SK-N-SH (cell line): ENCODE measurements at regions not wholly inside any gene's neighbourhood (a gene's known extent, or its start where the extent isn't known, plus 50 kb on each side); places are given as distances from the start of the nearest gene placed in this dataset.

Experiments
- CTCF ChIA-PET: fragments of 300-600, 350-600 bp; formaldehyde crosslinking; extraction: SDS; loops from one replicate; lab custom pipeline; 2021; lab: Yijun Ruan, JAX
- POLR2A ChIA-PET: fragments of 350-600 bp; sonication (Branson Sonifier 250); formaldehyde crosslinking; extraction: SDS; loops from one replicate; lab custom pipeline; 2020; ENCODE audit warnings: antibody characterized with exemption, inconsistent platforms; lab: Yijun Ruan, JAX
- DNase-seq: peaks from one replicate; pipeline ENCODE4 v3.0.0; 2012
- H2AFZ ChIP-seq: fragments of 200-600 bp; sonication (generic); 2 replicates; pipeline ENCODE4 v1.8.1; 2016; ENCODE audit warnings: antibody characterized with exemption, mild to moderate bottlenecking, low read depth
- H3F3A ChIP-seq: fragments of 200-600 bp; sonication (generic); replicated peaks from 2 replicates; pipeline ENCODE3; 2016; ENCODE audit warnings: antibody characterized with exemption, mild to moderate bottlenecking; ENCODE audit not compliant: insufficient read depth
- H3K27ac ChIP-seq, 2 experiments: fragments of 200-500 bp in 1 of 2; fragments of 200-600 bp in 1 of 2; sonication (Bioruptor generic) in 1 of 2; sonication (generic), shearing (Covaris generic) in 1 of 2; 2 replicates each; pipeline versions ENCODE4 v1.5.1 to v1.6.1; 2014 to 2016; ENCODE audit warnings: low read depth in 2 of 2, inconsistent platforms in 1 of 2, low read length in 1 of 2, mild to moderate bottlenecking in 1 of 2, mixed read lengths in 1 of 2
- H3K27me3 ChIP-seq: fragments of 200-600 bp; sonication (generic), shearing (Covaris generic); 2 replicates; pipeline ENCODE4 v1.6.1; 2016; ENCODE audit warnings: mixed run types; ENCODE audit not compliant: insufficient read depth
- H3K36me3 ChIP-seq, 2 experiments: fragments of 200-500 bp in 1 of 2; fragments of 200-600 bp in 1 of 2; sonication (Bioruptor generic) in 1 of 2; sonication (generic) in 1 of 2; replicated peaks in 1 of 2; 2 replicates each; pipeline versions ENCODE3 to v1.5.1; 2014 to 2016; ENCODE audit warnings: low read length in 1 of 2, mild to moderate bottlenecking in 1 of 2; ENCODE audit not compliant: insufficient read depth in 2 of 2, control insufficient read depth in 1 of 2
- H3K4me1 ChIP-seq, 2 experiments: fragments of 200-500 bp in 1 of 2; fragments of 200-600 bp in 1 of 2; sonication (Bioruptor generic) in 1 of 2; sonication (generic), shearing (Covaris generic) in 1 of 2; 2 replicates each; pipeline versions ENCODE4 v1.5.1 to v1.6.1; 2014 to 2016; ENCODE audit warnings: low read depth in 1 of 2, low read length in 1 of 2, mixed run types in 1 of 2; ENCODE audit not compliant: insufficient read depth in 2 of 2, control insufficient read depth in 1 of 2
- H3K4me2 ChIP-seq: fragments of 200-600 bp; sonication (generic), shearing (Covaris generic); 2 replicates; pipeline ENCODE4 v1.6.1; 2017; ENCODE audit warnings: mixed run types
- H3K4me3 ChIP-seq, 2 experiments: fragments of 200-500 bp in 1 of 2; fragments of 200-600 bp in 1 of 2; sonication (Bioruptor generic) in 1 of 2; sonication (generic), shearing (Covaris generic) in 1 of 2; 2 replicates each; pipeline versions ENCODE4 v1.5.1 to v1.8.1; 2014 to 2016; ENCODE audit warnings: low read depth in 2 of 2, inconsistent platforms in 1 of 2, low read length in 1 of 2, mild to moderate bottlenecking in 1 of 2, mixed read lengths in 1 of 2, moderate library complexity in 1 of 2
- H3K79me2 ChIP-seq: fragments of 200-600 bp; sonication (generic); 2 replicates; pipeline ENCODE4 v1.8.1; 2017; ENCODE audit warnings: mild to moderate bottlenecking; ENCODE audit not compliant: insufficient read depth
- H3K9ac ChIP-seq: fragments of 200-600 bp; sonication (generic); 2 replicates; pipeline ENCODE4 v1.6.1; 2017; ENCODE audit warnings: mixed run types
- H3K9me2 ChIP-seq: fragments of 200-600 bp; sonication (generic); 2 replicates; pipeline ENCODE4 v1.6.1; 2017; ENCODE audit warnings: mixed run types
- H3K9me3 ChIP-seq: fragments of 200-600 bp; sonication (generic); 2 replicates; pipeline ENCODE4 v1.6.1; 2017; ENCODE audit warnings: mixed run types, mild to moderate bottlenecking, moderate library complexity
- H4K20me1 ChIP-seq: fragments of 200-600 bp; sonication (generic); 2 replicates; pipeline ENCODE4 v1.6.1; 2017; ENCODE audit warnings: mild to moderate bottlenecking, mixed run types; ENCODE audit not compliant: insufficient read depth
- CTCF ChIP-seq: fragments of 200-600 bp; sonication (generic); IDR thresholded peaks from 2 replicates; pipeline ENCODE4 v1.6.1; 2017; ENCODE audit warnings: antibody characterized with exemption, mild to moderate bottlenecking, moderate library complexity
- ELF1 ChIP-seq: IDR thresholded peaks from 2 replicates; pipeline ENCODE4 v1.4.0; 2012
- GATA2 ChIP-seq: sonication (generic); formaldehyde crosslinking; IDR thresholded peaks from 2 replicates; pipeline ENCODE4 v1.5.0; 2020; ENCODE audit warnings: mild to moderate bottlenecking, missing genetic modification reagents
- JUND ChIP-seq: IDR thresholded peaks from 2 replicates; pipeline ENCODE4 v1.4.0; 2012
- MXI1 ChIP-seq: IDR thresholded peaks from 2 replicates; pipeline ENCODE4 v1.6.1; 2012; ENCODE audit warnings: mild to moderate bottlenecking, low read depth, low read length, improper control_type of control experiment
- NFIC ChIP-seq: IDR thresholded peaks from 2 replicates; pipeline ENCODE4 v1.4.0; 2012; ENCODE audit warnings: borderline replicate concordance
- POLR2AphosphoS5 ChIP-seq: IDR thresholded peaks from 2 replicates; pipeline ENCODE4 v1.6.1; 2012; ENCODE audit warnings: low read depth, low read length
- RAD21 ChIP-seq: IDR thresholded peaks from 2 replicates; pipeline ENCODE4 v1.6.1; 2012; ENCODE audit warnings: mild to moderate bottlenecking, low read length
- REST ChIP-seq: IDR thresholded peaks from 2 replicates; pipeline ENCODE4 v1.6.1; 2012; ENCODE audit warnings: mild to moderate bottlenecking, low read depth, low read length, moderate library complexity
- SMC3 ChIP-seq: IDR thresholded peaks from 2 replicates; pipeline ENCODE4 v1.6.1; 2012; ENCODE audit warnings: low read depth, low read length, improper control_type of control experiment
- TAF1 ChIP-seq: IDR thresholded peaks from 2 replicates; pipeline ENCODE4 v1.6.1; 2012; ENCODE audit warnings: low read depth, mild to moderate bottlenecking, low read length, moderate library complexity, borderline replicate concordance
- TCF12 ChIP-seq: IDR thresholded peaks from 2 replicates; pipeline ENCODE4 v1.4.0; 2012
- WGBS: methylation state at CpG from one replicate; pipeline ENCODE4 v1.1.6; 2017; ENCODE audit warnings: low lambda C conversion rate; 5-methylcytosine and 5-hydroxymethylcytosine counted together

- DNase-seq, result no peak
- no peaks in the 10 kb centered on the region for H3K9me3 ChIP-seq
- H3K4me2 ChIP-seq, result no peak overlapping the region
- 39% methylated on average over 2 of the region's 2 CpGs for WGBS
- H3K36me3 ChIP-seq, result no peaks in the 10 kb centered on the region
- no peak overlapping the region for H3K4me3 ChIP-seq
- H3K4me1 ChIP-seq, result no peaks in the 10 kb centered on the region
- H3K27me3 ChIP-seq, result no peaks in the 10 kb centered on the region
- H3F3A ChIP-seq, result no peaks in the 10 kb centered on the region
- H3K27ac ChIP-seq, result no peak overlapping the region
- H3K79me2 ChIP-seq, result no peaks in the 10 kb centered on the region
- H2AFZ ChIP-seq, result no peak overlapping the region
- POLR2A ChIA-PET, result no interaction called here
- H4K20me1 ChIP-seq, result no peaks in the 10 kb centered on the region
- CTCF ChIA-PET, result interaction anchor here (0.6 to 2.9 kb wide), 7 partner anchors 11 to 952 kb away, joined by 3 to 14 read pairs (median 4); no protein-coding TSS in a partner anchor
- no peaks in the 10 kb centered on the region for H3K9me2 ChIP-seq
- H3K9ac ChIP-seq, result no peak overlapping the region
- TF ChIP-seq CTCF, result no peak
- TF ChIP-seq MXI1, result no peak
- TF ChIP-seq GATA2 (CRISPR knock-in tag), result no peak
- TF ChIP-seq TAF1, result no peak
- TF ChIP-seq, all 33 proteins: peak for 0
Measured at GRCh38 chr16:52070341-52071057, 476.4 kb downstream of the TOX3 start.

GRCh38 chr16:52069866-52070265 is 477.1 kb downstream of the TOX3 start:
- H3K9ac ChIP-seq, result no peak overlapping the region
- peak overlapping the region in 1 of 2 experiments; percentile 48; a peak in 1 of 4 replicates for H3K4me3 ChIP-seq
- no peaks in the 10 kb centered on the region for H3K36me3 ChIP-seq
- CTCF ChIA-PET, result interaction anchor here (0.6 to 2.9 kb wide), 9 partner anchors 10 to 952 kb away, joined by 3 to 14 read pairs (median 4); no protein-coding TSS in a partner anchor
- no peaks in the 10 kb centered on the region for H3K27me3 ChIP-seq
- H3K9me2 ChIP-seq, result no peaks in the 10 kb centered on the region
- no peaks in the 10 kb centered on the region for H4K20me1 ChIP-seq
- H3K4me2 ChIP-seq, result no peak overlapping the region
- H3K27ac ChIP-seq, result no peak overlapping the region
- H3K79me2 ChIP-seq, result no peaks in the 10 kb centered on the region
- TF ChIP-seq ELF1 (no peak), REST (no peak), TCF12 (no peak), JUND (no peak), RAD21 (peak; percentile 52), POLR2AphosphoS5 (no peak), NFIC (no peak), SMC3 (no peak)
- WGBS, result 3% methylated on average over 3 of the region's 3 CpGs
- H2AFZ ChIP-seq, result no peak overlapping the region
- POLR2A ChIA-PET, result no interaction called here
- H3K9me3 ChIP-seq, result no peaks in the 10 kb centered on the region
- no peaks in the 10 kb centered on the region for H3F3A ChIP-seq
- no peaks in the 10 kb centered on the region for H3K4me1 ChIP-seq
- peak; percentile 0 for DNase-seq
